HG02571 (cell line): ENCODE measurements at regions not wholly inside any gene's neighbourhood (a gene's known extent, or its start where the extent isn't known, plus 50 kb on each side); places are given as distances from the start of the nearest gene placed in this dataset.

Source experiments
- ATAC-seq: cut with Tn5 transposase; IDR thresholded peaks from one replicate; pipeline ENCODE4 v1.9.1; 2021; ENCODE audit warnings: mild to moderate bottlenecking, moderate library complexity; ENCODE audit not compliant: unreplicated experiment

DNA sequence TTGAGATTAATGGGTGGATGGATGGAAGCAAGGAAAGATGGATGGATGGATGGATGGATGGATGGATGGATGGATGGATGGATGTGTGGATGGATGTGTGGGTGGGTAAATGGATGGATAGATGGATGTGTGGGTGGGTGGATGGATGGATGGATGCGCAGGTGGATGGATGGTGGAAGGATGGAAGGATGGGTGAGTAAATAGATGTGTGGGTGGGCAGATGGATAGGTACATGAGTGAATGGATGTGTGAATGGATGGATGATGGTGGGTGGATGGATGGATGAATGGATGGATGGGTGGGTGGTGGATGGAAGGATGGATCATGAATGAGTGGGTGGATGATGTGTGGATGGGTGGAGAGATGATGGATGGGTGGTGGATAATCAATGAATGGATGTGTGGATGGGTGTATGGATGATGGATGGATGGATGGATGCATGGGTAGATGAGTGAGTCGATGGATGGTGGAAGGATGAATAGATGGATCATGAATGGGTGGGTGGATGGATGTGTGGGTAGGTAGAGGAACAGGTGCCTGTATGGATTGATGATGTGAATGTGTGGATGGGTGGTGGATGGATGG lies 375.2 kb downstream of the BRD1 start:
- no peak for ATAC-seq

- no peak for ATAC-seq
Observed at GRCh38 chr22:49451070-49451840, 376.4 kb downstream of the BRD1 start.

- ATAC-seq, result no peak
Observed at GRCh38 chr22:49450498-49450897, 377.2 kb downstream of the BRD1 start.

- no peak for ATAC-seq
Observed at GRCh38 chr22:49449811-49450446, 377.7 kb downstream of the BRD1 start.

- ATAC-seq, result no peak
Observed at GRCh38 chr22:49449377-49449776, 378.3 kb downstream of the BRD1 start.

GRCh38 chr22:49448526-49448925 lies 379.1 kb downstream of the BRD1 start:
- ATAC-seq, result no peak

DNA sequence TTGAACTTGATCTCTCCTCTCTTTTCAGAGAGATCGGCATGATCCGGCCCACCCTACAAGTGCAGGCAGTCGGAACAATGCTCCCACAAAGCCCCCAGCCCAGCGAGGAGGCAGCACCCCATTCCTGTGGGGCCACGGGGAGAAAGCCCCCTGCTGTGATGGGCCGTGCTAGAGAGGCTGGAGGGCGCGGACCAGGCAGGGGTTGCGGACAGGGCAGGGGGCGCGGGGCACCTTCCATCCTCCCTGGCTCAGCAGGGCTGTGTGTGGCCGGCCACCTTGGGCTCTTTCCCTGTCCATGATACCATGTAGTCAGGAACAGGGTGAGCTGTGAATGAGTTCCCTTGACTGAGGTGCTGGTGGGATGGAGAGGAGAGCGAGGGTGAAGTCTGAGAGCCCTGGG lies 379.8 kb downstream of the BRD1 start:
- no peak for ATAC-seq

DNA sequence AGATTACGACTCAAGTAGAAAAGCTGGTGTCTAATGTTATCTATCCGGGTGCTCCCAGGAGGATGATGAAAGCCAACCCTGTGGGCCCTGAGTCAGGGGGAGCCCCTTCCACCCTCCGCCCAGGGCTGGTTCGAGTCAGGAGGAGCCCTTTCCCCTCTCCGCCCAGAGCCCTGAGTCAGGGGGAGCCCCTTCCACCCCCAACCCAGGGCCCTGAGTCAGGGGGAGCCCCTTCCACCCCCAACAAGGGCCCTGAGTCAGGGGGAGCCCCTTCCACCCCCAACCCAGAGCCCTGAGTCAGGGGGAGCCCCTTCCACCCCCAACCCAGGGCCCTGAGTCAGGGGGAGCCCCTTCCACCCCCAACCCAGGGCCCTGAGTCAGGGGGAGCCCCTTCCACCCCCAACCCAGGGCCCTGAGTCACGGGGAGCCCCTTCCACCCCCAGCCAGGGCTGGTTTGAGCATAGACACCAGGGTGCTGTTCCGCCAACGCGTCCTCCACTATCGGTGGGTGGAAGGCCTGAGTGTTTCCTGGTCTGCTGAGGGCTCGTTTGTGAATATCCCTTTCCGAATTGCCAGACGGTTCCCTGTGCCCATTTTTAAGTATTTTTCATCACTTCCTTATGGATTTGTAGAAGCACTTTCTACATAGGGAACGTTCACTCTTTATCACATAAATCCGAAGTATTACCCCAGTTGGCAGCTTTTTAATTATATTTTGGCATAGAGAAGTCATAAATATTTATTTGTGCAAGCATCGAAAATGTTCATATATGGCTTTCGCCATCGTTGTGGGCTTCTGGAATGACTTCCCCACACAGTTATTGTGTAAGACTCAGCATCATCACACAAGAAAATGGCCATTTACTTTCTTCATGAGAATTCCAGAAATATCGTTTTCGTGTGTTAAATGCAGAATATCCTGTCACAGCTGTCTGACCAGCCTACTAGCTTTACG lies 380.6 kb downstream of the BRD1 start:
- ATAC-seq, result no peak

- ATAC-seq, result no peak
Observed at GRCh38 chr22:49446145-49446758, 381.4 kb downstream of the BRD1 start.

DNA sequence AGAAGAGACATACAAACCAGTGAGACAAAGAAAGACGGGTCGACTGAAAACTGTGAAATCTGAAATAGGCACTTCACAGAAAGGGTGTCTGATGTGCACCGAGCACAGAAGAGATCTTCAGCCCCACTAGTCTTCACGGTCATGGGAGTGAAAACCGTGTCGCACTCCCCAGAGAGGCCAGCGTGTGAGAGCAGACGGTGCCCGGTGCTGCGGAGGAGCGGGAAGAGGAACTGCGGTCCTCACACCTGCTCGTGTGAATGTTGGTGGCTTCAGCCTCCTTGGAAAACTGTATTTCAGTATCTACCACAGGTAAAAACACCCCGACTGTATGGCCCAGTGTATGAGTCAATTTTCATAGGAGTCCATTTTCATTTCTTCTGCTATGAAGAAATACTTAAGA lies 382.9 kb downstream of the BRD1 start:
- ATAC-seq, result no peak

- no peak for ATAC-seq
Observed at GRCh38 chr22:49440931-49441330, 386.7 kb downstream of the BRD1 start.

DNA sequence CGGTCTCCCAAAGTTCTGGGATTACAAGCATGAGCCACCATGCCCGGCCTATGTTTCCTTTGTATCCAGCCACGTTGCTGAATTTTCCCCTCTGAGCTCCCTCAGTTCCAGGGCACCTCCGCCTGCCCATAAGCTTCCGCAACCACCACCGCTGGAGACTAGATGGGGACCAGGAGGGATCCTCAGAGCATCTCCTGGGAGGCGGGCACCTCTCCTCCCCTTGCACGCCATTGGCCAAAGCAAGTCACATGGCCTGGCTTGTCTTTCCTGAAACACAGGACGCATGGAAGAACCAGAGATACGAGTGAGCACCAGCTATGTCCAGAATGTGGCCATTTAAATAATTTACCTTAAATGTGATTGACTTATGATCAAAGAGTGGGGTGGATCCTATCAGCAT lies 388.3 kb downstream of the BRD1 start:
- ATAC-seq, result no peak

DNA sequence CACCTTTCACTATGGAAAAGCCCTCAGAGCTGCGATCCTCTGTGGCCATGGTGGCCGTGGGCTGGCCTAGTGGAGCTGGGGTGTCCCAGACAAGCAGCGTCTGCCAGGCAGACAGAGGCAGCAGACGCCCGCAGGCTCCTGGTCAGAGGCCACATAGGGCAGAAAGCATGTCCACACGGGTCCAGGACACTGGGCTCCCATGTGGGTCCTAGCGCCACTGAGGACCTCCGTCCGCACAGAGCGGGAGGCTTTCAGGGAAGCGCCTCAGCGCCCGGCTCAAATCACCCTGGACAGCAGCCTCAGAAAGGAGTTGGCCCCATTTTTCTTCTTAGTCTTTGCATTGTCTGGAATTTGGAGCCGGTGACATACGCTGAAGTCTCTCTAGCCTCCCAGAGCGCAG lies 389.7 kb downstream of the BRD1 start:
- no peak for ATAC-seq

- ATAC-seq, result no peak
Observed at GRCh38 chr22:49437356-49437755, 390.3 kb downstream of the BRD1 start.

DNA sequence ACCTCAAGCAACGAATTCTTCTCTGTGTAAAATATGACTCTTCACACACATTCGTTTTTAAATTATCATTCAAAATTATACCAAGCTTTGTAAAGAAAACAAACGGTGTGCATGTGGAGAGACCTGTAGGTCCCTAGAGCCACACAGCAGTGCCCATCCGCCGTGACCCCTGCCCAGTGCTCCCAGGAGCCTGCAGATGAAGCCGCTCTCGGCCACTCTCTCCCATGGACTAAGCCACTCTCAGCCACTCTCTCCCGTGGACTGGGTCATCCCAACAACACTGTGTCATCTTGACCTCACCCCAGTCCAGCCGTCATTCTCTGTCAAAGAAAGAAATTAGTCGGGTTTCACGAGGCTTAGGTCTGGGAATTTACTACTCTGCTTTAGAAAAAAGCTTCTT lies 391.6 kb downstream of the BRD1 start:
- no peak for ATAC-seq

GRCh38 chr22:49435596-49435995 lies 392.1 kb downstream of the BRD1 start:
- ATAC-seq, result no peak

GRCh38 chr22:49433717-49434611 lies 393.7 kb downstream of the BRD1 start:
- no peak for ATAC-seq

- no peak for ATAC-seq
Observed at GRCh38 chr22:49432897-49433443, 394.7 kb downstream of the BRD1 start.

DNA sequence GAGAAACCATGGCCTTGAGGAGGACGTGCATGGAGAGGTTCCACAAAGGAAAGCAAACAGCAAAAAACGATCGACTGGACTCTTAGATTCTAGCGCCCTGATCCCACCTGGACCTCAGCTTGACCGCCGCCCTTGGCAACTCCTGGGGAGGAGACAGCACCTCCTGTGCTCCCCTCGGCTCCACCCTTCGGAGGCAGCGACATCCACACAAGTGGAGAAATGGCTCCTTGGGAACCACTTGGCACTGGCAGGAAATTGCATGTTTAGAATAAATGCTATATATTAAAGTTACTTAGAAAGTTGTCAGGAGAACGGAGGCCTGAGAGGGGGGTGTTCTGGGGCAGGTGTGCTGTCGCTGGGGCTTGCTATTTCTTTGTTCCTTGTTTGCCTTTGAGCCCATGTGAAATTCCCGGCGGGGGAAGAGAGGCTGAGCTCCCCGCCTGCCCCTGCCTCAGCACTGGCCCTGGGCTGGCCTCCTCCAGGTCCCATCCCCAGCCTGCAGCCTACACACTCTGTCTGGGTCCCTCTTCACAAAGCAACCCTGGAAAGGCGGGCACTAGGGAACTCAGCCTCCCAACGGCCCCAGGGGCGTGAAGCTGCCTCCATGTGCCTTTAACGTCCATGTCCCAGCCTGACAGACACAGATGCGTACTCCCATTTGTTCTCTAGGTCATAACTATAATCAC lies 395.3 kb downstream of the BRD1 start:
- ATAC-seq, result no peak
